NCI-H1436 treated with DMSO at 0.1 percent for 48 hours (cell line): ENCODE measurements at regions not wholly inside any gene's neighbourhood (a gene's known extent, or its start where the extent isn't known, plus 50 kb on each side); places are given as distances from the start of the nearest gene placed in this dataset.

ENCODE experiments used
- DNase-seq: peaks from one replicate; lab custom pipeline; 2025; lab: John Stamatoyannopoulos, UW

DNA sequence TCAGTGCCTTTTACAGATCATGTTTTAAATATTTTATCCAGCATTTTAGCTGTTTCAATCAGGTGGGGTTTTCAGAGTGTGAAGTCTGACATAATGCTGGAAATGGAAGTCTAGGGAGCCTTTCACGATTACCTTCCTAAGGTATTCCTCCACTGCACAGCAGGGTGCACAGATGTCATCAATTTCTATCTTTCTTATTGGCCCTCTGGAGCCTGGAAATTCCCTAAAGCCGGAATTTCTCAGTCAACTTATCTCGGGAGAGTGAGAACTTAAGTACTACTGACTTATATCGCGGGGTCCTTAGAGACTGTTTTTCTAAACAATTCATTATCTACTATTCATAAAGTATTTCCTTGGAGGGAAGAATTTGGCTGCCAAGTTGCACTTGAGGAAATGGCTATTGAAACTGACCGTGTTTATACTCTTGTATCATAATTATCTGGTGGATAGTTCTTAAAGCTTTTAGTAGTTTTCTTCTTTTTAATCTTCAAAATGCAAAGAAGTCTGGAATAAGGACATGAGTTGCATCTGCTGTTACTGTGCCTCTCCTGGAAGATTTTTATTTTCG, 311.8 kb upstream of the B3GALT2 start:
- no peak for DNase-seq

- no peak for DNase-seq
Measured at GRCh38 chr1:193494368-193494767, 308.0 kb upstream of the B3GALT2 start.

DNA sequence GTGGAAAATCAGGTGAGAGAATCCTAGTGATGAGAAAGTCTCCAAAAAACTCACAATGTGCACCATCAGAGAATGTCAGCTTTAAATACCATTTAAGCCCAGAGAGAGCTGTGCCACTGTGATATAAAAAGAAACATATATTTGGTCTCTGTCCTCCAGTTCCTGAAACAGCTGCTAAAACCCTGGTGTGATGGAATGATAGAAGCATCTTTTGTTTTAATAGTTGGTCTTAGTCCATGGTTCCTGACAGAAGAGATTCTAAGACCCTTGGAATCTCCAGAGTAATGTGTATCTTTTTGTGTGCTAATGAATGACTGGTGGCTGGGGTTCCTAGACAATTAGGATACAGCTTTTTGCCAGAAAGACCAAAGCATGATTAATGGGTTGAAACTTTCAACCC, 302.8 kb upstream of the B3GALT2 start:
- no peak for DNase-seq

GRCh38 chr1:193487722-193488121, 301.3 kb upstream of the B3GALT2 start:
- no peak for DNase-seq

DNA sequence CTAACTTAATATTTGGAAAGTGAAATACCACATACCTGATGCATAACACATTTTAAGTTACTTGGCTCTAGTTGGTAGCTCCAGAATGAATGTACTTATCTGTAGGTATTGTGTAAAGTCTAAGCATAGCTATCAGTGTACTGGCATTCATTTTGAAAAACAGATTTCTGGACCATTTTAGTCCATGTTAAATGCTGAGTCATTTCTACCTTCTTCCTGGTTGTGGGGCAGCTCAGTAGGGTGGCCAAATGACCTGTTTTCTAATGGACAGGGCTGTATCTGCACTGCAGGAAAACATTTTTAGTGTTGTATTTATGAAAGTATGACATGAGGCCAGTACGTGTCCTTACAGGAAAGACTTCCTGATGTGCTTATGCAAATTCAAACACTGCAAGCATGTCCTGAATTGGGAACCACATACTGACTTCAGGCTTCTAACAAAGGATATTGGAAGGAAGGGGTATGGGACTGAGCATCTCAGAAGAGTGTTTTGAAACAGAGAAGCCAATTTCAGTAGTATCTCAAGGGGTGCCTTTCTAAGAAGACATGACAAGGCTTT, 300.3 kb upstream of the B3GALT2 start:
- no peak for DNase-seq

DNA sequence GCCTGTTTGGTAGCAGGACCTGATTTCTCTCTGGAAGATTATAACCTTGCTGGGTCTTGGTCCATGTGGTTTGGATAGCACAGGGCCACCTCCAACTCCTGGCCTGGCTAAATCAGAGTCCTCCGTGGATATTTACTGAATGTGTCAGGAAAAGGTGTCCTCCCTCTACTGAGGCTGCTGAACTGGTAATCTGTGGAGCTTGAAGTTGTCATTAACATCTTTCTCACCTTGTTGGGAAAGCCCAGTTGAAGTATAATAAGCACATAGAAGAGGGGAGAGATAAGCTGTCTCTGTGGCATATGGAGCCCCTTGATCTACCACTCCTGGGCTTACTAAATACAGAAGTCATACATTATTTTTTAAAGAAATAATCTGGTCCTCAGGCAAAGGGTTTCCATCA, 294.3 kb upstream of the B3GALT2 start:
- no peak for DNase-seq

- DNase-seq = no peak
Measured at GRCh38 chr1:193479187-193479586, 292.8 kb upstream of the B3GALT2 start.

- DNase-seq = no peak
Measured at GRCh38 chr1:193476748-193477147, 290.3 kb upstream of the B3GALT2 start.

DNA sequence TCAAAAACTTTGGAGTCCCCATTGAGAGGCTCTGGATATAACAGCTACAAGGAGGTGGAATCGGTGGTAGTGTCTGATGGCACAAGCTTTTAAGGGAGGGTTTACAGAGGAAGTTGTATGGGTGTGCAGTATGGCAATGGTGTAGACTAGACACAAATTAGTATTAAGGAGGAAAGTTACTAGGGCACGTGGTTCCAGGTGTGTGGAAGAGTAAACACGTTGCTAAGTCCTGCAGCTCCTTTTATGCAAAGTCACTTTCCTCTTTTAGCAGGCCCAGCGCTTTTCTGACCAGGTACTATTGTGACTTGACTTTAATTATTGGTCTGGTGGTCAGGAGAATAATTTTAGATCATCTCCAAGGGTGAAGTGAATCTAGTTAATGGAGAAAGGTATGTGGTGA, 287.5 kb upstream of the B3GALT2 start:
- no peak for DNase-seq

GRCh38 chr1:193472838-193473398, 286.5 kb upstream of the B3GALT2 start:
- DNase-seq = no peak

GRCh38 chr1:193472430-193472829, 286.0 kb upstream of the B3GALT2 start:
- DNase-seq = no peak

DNA sequence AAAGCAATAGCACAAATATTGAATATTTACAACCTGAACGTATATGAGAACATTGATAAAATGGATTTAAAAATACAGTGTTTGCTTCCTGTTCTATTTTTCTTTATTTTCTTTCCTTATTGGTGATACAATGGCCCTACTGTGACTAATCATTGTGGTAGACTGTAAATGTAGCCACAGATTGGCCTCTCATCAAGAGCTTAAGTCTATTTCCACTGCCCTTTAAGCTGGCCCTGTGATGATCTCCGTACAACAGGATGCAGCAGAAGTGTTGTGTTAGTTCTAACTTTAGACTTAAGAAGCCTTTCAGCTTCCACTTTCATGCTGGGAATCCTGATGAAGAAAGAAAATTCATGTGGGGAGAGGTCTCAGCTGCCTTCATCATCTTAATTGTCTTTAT, 285.6 kb upstream of the B3GALT2 start:
- DNase-seq = no peak

GRCh38 chr1:193463326-193463932, 277.0 kb upstream of the B3GALT2 start:
- no peak for DNase-seq

- no peak for DNase-seq
Measured at GRCh38 chr1:193462629-193463320, 276.4 kb upstream of the B3GALT2 start.

GRCh38 chr1:193458628-193459027, 272.2 kb upstream of the B3GALT2 start:
- DNase-seq = no peak

GRCh38 chr1:193457676-193458075, 271.3 kb upstream of the B3GALT2 start:
- no peak for DNase-seq

- no peak for DNase-seq
Measured at GRCh38 chr1:193456811-193457280, 270.4 kb upstream of the B3GALT2 start.

- no peak for DNase-seq
Measured at GRCh38 chr1:193451606-193452005, 265.2 kb upstream of the B3GALT2 start.

GRCh38 chr1:193451001-193451400, 264.6 kb upstream of the B3GALT2 start:
- DNase-seq = no peak

DNA sequence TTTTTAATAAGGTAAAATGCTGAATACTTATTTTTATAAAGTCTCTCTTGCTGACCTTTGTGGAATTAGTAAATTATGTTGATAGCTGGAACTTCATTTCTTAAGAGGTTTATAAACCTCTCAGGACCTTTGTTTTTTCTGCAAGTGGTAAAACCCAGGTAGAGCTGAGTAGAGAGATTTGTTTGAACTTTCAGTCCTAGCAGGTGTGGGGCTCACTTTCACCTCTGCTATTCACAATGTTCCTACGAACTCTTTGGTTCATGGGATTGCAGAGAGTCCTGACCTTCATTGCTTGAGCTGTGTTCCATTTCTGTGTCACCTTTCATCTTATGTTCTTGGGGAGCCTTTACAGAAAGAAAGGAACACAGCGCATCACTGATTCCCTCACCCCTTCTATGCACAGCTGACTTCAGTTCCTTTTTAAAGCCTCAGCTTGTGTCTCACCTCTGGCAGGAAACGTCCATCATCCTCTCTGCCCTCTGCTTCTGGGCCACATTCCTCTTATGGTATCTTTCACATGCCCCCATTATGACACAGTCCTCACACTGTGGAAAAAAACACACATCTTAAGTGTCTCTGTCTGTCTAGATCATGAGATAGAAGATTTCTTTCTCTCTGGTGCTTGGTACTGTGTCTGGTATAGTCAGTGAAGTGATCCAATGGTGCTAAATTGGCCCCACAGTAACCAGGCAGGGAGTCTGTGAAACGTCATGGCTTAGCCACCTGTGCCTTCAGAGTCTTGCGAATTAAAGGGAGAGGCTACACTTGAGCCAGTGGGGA, 262.5 kb upstream of the B3GALT2 start:
- DNase-seq = no peak

- no peak for DNase-seq
Measured at GRCh38 chr1:193443886-193444285, 257.5 kb upstream of the B3GALT2 start.

DNA sequence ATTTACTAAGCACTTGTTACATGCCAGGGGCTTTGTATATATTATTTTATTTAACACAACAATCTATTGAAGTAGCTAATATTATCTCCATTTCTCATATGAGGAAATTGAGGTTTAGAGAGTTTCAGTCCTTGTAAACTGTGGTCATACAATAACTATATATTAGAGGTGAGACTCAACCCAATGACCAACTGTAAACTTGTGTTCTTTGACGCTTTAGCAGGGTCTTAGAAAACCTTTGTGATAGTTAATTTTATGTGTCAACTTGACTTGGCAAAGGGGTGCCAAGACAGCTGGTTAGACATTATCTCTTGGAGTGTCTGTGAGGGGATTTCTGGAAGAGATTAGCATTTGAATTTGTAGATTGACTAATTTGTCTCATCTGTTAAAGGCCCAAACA, 252.4 kb upstream of the B3GALT2 start:
- DNase-seq = no peak
